ENCODE measurements at regions not wholly inside any gene's neighbourhood (a gene's known extent, or its start where the extent isn't known, plus 50 kb on each side); places are given as distances from the start of the nearest gene placed in this dataset.

GRCh38 chr15:62298811-62299210 lies 133.7 kb upstream of the C2CD4B start:
- Mint-ChIP-seq H3K27me3 (ENCODE audit: unreplicated experiment) (peaks cover 2% of the 10 kb centered on the region), H3K9me3 (ENCODE audit: unreplicated experiment) (no peaks in the 10 kb centered on the region)
- TF ChIP-seq CTCF (IDR thresholded peaks at IDR 0.05; ENCODE audit: partially characterized antibody, unreplicated experiment) = no peak

GRCh38 chr15:62299541-62299940 lies 134.5 kb upstream of the C2CD4B start:
- no peak for TF ChIP-seq CTCF (IDR thresholded peaks at IDR 0.05; ENCODE audit: partially characterized antibody, unreplicated experiment)
- Mint-ChIP-seq H3K27ac (ENCODE audit: unreplicated experiment) (no peak overlapping the region), H3K9me3 (ENCODE audit: unreplicated experiment) (no peaks in the 10 kb centered on the region), H3K4me1 (ENCODE audit: low read depth, unreplicated experiment) (peaks cover 4% of the 10 kb centered on the region), H3K4me3 (ENCODE audit: unreplicated experiment) (no peak overlapping the region), H3K27me3 (ENCODE audit: unreplicated experiment) (peaks cover 3% of the 10 kb centered on the region), H3K36me3 (ENCODE audit: unreplicated experiment) (peaks cover 2% of the 10 kb centered on the region)
- no peak for DNase-seq

More at GRCh38 chr15:62298811-62299210, 133.7 kb upstream of the C2CD4B start:
- Mint-ChIP-seq H3K4me3 (ENCODE audit: unreplicated experiment) (no peak overlapping the region), H3K4me1 (ENCODE audit: low read depth, unreplicated experiment) (peaks cover 5% of the 10 kb centered on the region), H3K27ac (ENCODE audit: unreplicated experiment) (no peak overlapping the region), H3K36me3 (ENCODE audit: unreplicated experiment) (peaks cover 4% of the 10 kb centered on the region)
- DNase-seq = no peak

GRCh38 chr15:62301993-62302675 lies 137.0 kb upstream of the C2CD4B start:
- Mint-ChIP-seq H3K27ac (ENCODE audit: unreplicated experiment) (no peak overlapping the region), H3K27me3 (ENCODE audit: unreplicated experiment) (peaks cover 5% of the 10 kb centered on the region), H3K36me3 (ENCODE audit: unreplicated experiment) (no peaks in the 10 kb centered on the region), H3K4me3 (ENCODE audit: unreplicated experiment) (no peak overlapping the region), H3K9me3 (ENCODE audit: unreplicated experiment) (no peaks in the 10 kb centered on the region), H3K4me1 (ENCODE audit: low read depth, unreplicated experiment) (peaks cover 5% of the 10 kb centered on the region)
- no peak for DNase-seq
- TF ChIP-seq CTCF (IDR thresholded peaks at IDR 0.05; ENCODE audit: partially characterized antibody, unreplicated experiment) = no peak

GRCh38 chr15:62306851-62307504 lies 141.9 kb upstream of the C2CD4B start:
- TF ChIP-seq CTCF (IDR thresholded peaks at IDR 0.05; ENCODE audit: partially characterized antibody, unreplicated experiment) = peak; percentile 79
- Mint-ChIP-seq H3K36me3 (ENCODE audit: unreplicated experiment) (peaks cover 10% of the 10 kb centered on the region), H3K4me1 (ENCODE audit: low read depth, unreplicated experiment) (peaks cover 5% of the 10 kb centered on the region), H3K27ac (ENCODE audit: unreplicated experiment) (no peak overlapping the region), H3K9me3 (ENCODE audit: unreplicated experiment) (no peaks in the 10 kb centered on the region), H3K27me3 (ENCODE audit: unreplicated experiment) (peaks cover 3% of the 10 kb centered on the region), H3K4me3 (ENCODE audit: unreplicated experiment) (no peak overlapping the region)
- peak; percentile 40 for DNase-seq

GRCh38 chr15:62307551-62307950 lies 142.5 kb upstream of the C2CD4B start:
- Mint-ChIP-seq H3K4me3 (ENCODE audit: unreplicated experiment) (no peak overlapping the region), H3K27ac (ENCODE audit: unreplicated experiment) (no peak overlapping the region), H3K27me3 (ENCODE audit: unreplicated experiment) (peaks cover 3% of the 10 kb centered on the region), H3K4me1 (ENCODE audit: low read depth, unreplicated experiment) (peaks cover 5% of the 10 kb centered on the region), H3K9me3 (ENCODE audit: unreplicated experiment) (no peaks in the 10 kb centered on the region), H3K36me3 (ENCODE audit: unreplicated experiment) (peaks cover 10% of the 10 kb centered on the region)
- no peak for DNase-seq
- no peak for TF ChIP-seq CTCF (IDR thresholded peaks at IDR 0.05; ENCODE audit: partially characterized antibody, unreplicated experiment)

All from glutamatergic neuron (in vitro differentiated cells).